ELR (cell line): ENCODE measurements at regions not wholly inside any gene's neighbourhood (a gene's known extent, or its start where the extent isn't known, plus 50 kb on each side); places are given as distances from the start of the nearest gene placed in this dataset.

Experiments used
- DNase-seq: peaks from one replicate; pipeline ENCODE4 v3.0.0-alpha.2; 2015; ENCODE audit warnings: low read depth

- DNase-seq = no peak
Observed at GRCh38 chr5:124692950-124693349, 53.5 kb downstream of the ZNF608 start.

GRCh38 chr5:124692324-124692723, 54.1 kb downstream of the ZNF608 start:
- no peak for DNase-seq

GRCh38 chr5:124689653-124690052, 56.8 kb downstream of the ZNF608 start:
- no peak for DNase-seq

- no peak for DNase-seq
Observed at GRCh38 chr5:124686239-124687004, 60.0 kb downstream of the ZNF608 start.

- DNase-seq = no peak
Observed at GRCh38 chr5:124685404-124685930, 61.0 kb downstream of the ZNF608 start.

- no peak for DNase-seq
Observed at GRCh38 chr5:124683917-124684555, 62.4 kb downstream of the ZNF608 start.

- no peak for DNase-seq
Observed at GRCh38 chr5:124679578-124680199, 66.8 kb downstream of the ZNF608 start.

GRCh38 chr5:124678922-124679519, 67.4 kb downstream of the ZNF608 start:
- no peak for DNase-seq

GRCh38 chr5:124678468-124678867, 68.0 kb downstream of the ZNF608 start:
- DNase-seq = no peak

GRCh38 chr5:124677374-124678351, 68.8 kb downstream of the ZNF608 start:
- DNase-seq = no peak

GRCh38 chr5:124675931-124676846, 70.2 kb downstream of the ZNF608 start:
- DNase-seq = no peak

- DNase-seq = no peak
Observed at GRCh38 chr5:124671193-124671592, 75.2 kb downstream of the ZNF608 start.

- no peak for DNase-seq
Observed at GRCh38 chr5:124670722-124671184, 75.7 kb downstream of the ZNF608 start.

GRCh38 chr5:124669956-124670721, 76.3 kb downstream of the ZNF608 start:
- no peak for DNase-seq

GRCh38 chr5:124669300-124669648, 77.2 kb downstream of the ZNF608 start:
- no peak for DNase-seq

- DNase-seq = no peak
Observed at GRCh38 chr5:124668353-124669299, 77.8 kb downstream of the ZNF608 start.

- no peak for DNase-seq
Observed at GRCh38 chr5:124665625-124666024, 80.8 kb downstream of the ZNF608 start.

GRCh38 chr5:124665035-124665434, 81.4 kb downstream of the ZNF608 start:
- DNase-seq = no peak
